Tongue (tissue), 1 donor: ENCODE measurements at regions not wholly inside any gene's neighbourhood (a gene's known extent, or its start where the extent isn't known, plus 50 kb on each side); places are given as distances from the start of the nearest gene placed in this dataset.

Source experiments
- DNase-seq: peaks from one replicate; pipeline ENCODE4 v3.0.0-alpha.2; 2015

DNA sequence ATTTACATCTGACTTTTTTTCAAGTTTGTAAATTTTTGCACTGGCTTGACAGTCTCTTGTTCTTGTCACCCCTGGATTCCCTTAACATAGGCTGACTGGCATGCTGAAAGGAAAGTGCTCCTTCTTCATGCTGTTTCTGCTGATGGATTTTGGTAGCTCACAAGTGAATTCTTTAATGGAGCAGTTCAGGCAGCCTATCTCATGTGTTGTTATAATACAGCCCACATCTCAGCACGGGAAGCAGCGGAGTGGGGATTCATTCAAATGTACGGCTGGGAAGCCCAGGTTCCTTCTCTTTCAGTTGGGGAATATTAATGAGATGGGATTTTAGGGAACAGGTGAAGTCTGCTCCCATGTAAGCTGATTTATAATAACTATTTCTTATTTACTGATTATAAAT lies 142.8 kb downstream of the CD8B2 start:
- peak; percentile 2 for DNase-seq

DNA sequence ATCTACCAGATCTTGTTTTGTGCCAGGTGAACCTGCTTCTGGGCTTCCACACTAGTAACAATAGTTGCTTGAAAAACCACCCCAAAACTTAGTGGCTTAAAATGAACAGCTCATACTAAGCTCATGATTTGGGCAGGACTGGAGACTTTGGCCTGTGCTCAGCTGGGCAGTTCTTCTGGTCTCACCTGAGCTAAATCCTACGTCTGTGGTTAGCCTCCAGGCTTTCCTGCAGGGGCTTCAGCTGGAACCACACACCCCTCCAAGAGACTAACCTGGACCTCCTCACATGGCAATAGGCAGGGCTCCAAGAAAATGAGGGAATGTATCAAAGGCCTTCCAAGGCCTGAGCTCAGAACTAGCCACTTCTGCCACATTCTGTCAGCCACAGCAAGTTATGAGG lies 144.1 kb downstream of the CD8B2 start:
- no peak for DNase-seq

DNA sequence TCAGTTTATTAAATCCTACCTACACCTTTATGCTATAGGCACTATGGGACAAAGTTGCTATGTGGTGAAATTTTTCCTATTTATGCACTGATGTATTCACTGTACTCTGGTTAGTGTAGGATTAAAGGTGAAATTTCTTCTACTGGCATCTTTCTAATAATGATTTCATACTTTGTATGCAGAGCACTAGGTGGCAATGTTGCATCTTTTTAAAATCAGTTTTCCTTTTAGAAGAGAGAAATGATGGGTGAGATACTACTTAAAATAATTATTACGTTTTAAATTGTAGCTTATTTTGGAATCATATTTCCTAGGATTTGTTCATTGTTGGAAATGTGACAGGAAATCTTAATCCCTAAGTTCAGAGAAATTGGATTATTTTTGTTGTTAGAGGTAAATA lies 150.9 kb downstream of the CD8B2 start:
- peak; percentile 69 for DNase-seq

DNA sequence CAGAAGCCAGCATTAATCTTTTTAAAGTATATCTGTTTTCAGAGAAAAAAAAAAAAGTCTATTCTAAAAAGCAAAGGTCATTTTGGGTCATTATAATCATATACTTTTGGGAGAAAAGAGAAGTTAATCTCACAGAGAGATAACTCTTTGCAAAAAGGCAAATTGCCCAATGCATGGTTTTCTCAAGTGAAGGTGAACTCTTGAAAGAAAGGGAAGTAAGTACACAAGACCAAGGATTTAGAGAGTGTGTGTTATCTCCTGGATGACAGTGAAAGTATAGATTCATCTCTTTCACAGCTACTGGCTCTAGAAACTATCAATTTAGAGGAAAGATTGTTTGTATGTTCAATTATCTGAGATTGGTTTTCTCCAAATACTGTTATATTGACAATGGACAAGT lies 151.4 kb downstream of the CD8B2 start:
- no peak for DNase-seq

DNA sequence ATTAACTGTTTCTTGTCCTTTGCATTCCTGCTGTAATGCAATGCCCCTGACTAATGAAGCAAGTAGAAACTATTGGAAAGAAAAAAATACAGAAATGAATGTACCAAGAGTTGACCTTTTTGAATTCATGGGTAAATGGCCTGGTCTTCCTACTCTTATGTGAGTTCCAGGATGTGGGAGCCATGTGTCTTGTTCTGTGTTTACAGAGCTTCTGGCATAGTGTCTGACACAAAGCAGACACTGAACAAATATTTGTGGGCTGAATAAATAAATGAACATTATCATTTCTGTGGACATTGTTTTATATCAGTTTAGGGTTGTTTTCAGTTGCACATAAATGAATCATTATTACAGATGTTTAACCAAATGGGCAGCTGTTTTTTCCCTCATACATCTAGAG lies 155.5 kb downstream of the CD8B2 start:
- DNase-seq = peak; percentile 29

DNA sequence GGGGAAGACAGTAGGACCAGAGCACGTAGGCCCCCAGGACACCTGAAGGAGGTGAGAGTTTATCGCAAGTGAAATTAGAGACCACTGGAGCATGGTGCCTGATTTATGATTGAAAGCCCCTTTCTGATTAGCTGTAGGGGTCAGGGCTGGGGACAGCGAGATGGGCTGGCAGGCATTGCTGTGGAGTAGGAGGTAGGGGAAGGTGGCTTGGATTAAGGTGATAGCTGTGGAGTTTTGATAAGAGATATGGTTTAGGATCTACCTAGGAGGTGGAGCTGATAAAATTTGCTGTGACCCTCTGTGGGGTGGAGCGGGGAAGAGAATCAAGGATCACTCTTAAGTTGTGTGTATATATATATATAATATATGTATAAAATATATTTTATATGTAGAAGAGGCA lies 157.5 kb downstream of the CD8B2 start:
- DNase-seq = no peak

DNA sequence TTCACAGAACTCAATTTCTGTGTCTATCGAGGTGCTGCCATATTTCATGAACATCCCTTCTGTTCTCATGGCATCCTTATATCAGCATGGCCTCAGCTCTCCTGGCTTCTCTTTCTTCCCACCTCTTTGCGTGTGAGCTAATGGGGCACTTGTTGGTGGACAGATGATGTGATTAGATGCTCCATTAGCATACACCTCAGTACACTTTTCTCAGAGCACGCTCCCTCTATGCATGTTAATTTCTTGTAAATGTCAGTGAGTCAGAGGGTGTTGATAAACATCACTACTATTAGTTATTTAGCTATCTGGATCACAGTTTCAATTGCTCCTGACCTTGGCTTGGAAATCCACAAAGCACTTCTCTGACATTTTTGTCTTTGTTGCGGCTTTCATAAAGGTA lies 159.4 kb downstream of the CD8B2 start:
- DNase-seq = no peak

DNA sequence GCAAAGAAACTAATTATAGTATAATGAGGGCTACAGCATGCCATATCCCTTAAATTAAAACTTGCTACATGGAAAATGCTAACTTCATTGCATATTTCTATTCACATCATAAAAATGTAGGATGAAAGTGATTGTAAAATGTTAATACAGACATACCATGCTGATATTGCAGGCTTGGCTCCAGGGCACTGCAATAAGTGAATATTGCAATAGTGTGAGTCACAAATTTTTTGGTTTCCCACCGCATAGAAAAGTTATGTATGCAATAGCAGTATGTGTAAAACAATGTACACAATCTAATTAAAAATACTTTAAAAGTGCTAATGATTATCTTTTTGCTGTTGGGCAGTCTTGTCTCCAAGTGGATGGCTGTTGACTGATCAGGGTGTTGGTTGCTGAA lies 162.1 kb downstream of the CD8B2 start:
- DNase-seq = no peak

DNA sequence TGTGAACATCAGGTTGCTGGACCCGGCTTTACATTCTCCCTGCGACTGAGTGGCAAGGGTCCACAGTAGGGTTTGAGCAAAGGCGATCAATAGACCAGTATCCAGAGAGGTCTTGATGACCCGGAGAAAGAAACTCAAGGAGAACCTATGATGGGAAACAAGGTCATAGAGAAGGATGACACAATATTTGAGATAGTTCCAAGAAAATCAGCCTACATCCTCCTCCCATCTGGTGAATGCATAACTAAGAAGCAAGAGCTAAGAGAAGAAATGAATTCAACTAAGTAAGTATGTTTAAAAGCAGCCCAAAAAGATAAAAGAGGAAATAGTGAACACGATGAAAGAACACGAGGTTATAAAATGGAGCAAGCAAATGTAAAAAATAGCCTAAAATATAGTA lies 166.3 kb downstream of the CD8B2 start:
- no peak for DNase-seq

DNA sequence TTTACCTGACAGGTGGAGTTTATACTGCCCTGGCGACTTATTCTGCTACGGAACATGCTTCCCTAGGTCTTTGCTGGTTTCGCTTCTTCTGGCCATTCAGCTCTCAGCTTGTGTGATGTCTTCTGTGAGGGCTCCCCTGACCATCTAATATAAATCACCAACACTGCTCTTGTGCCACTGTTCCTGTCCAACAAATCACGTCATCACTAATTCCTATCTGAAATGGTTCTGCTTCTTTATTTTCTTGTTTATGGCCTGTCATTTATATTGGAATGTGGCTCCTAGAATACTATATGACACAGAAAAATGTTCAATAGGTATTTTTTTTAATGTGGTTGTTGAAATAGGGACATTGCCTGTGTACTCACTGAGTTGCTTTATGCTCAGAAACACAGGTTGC lies 171.5 kb downstream of the CD8B2 start:
- no peak for DNase-seq

DNA sequence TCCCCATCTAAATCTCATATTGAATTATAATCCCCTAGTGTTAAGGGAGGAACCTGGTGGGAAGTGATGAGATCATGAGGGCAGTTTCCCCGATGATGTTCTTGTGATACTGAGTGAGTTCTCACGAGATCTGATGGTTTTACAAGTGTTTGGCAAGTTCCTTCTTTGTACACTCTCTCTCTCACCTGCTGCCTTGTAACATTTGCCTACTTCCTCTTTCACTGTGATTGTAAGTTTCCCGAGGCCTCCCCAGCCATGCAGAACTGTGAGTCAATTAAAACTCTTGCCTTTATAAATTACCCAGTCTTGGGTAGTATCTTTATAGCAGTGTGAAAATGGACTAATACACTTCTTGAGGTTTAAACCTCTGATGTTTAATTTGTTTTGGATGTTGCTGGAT lies 177.5 kb downstream of the CD8B2 start:
- DNase-seq = no peak

DNA sequence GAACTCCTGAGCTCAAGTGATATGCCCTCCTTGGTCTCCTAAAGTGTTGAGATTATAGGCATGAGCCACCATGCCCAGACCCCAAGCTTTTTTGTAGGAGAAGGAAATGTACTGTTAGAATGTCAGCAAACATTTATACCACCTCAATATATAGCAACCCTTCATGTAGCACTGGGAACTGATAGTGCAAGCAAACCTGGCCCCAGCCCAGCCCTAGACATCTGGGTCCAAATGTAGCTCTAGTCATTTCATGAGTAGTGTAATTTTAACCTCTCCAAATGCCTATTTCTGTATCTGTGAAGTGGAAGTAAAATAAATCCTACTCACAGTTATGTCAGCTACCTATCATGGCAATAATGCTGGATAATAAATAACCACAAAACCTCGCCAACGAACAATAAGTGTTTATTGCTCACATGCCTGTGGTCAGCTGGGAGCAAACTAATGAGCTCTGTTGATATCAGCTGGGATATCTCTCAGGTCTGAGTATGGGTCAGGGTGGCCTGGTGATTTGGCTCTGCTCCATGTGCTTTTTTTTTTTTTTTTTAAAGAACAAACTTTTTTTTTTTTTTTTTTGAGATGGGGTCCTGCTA lies 180.4 kb downstream of the CD8B2 start:
- no peak for DNase-seq

DNA sequence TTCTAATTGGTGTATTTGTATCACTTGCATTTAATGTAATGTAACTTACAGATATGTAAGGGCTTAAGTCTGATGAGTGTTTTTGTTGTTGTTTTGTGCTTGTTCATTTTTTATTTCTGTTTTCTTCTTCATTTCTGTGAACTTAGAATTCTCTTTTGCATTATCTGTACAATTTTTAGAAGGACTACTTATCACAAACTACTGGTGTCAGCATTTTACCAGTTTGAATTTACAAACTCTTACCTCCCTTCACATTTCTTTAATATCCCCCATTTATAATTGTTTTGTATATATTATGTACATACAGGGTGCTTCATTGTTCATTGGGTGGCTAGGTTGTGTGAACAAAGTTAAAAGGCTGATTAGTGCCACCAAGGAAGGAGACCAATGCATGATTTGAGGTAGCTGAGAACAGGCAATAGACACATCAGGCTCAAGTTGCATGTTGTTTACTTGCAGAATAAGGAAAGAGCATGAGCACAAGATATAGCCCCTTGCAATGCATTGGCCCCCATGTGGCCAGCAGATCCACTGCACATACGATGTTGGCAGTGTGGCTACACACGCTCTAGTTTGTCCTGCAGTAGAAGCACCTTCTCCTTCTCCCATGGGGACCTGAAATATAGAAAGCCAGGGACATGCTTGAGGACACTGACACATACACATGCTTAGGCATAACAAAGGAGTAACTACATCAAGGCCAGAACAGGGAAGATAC lies 198.2 kb downstream of the CD8B2 start:
- DNase-seq = no peak

DNA sequence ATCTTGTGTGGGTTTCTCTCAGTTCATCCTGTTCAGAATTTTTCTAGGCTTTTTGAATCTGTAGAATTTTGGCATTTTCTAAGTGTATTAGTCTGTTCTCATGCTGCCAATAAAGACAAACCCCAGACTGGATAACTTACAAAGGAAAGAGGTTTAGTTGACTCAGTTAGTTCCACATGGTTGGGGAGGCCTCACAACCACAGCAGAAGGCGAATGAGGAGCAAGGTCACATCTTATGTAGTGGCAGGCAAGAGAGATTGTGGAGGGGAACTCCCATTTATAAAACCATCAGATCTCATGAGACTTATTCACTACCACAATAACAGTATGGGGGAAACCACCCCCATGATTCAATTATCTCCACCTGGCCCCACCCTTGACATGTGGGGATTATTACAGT lies 199.2 kb downstream of the ST6GAL2 start:
- DNase-seq = no peak

DNA sequence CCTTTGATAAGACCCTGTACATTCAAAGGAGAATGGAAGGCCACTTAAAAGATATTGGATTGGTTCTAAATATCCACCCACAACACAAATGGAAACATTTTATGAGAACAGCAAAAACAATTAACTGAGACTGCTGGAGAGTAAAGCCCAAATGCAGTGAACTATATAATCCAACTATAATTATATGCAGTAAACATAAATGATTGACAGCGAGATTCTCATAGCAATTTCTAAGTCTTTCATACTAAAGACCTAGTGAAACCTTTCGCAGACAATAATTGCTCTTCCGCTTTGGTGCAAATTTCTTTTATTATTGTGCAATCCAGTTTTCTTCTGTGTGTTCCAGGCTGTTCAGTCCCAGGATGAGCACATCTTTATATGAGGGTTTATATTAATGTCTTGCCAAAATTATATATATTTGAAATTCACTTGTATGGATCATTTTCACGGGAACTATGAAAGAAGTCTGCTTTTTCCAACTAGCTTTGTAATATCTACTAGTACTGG lies 190.9 kb downstream of the ST6GAL2 start:
- DNase-seq = no peak

DNA sequence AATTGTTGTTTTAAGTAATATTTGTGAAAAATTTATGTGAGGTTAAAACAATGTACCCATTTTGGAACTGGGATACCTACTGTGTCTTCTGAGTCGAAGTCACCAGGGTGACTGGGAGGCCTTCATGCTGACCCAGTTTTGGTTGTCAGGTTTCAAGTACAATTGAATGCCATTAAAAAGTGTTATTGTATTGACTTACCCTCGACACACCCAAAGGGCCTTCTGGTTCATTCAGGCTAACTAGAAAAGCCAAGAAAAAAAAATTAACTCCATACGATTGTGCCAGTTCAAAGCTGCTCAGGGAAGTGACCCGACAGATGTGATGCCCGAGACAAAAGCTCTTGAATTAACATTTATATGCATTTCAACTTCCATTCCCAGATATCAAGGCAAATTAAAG lies 190.0 kb downstream of the ST6GAL2 start:
- no peak for DNase-seq

DNA sequence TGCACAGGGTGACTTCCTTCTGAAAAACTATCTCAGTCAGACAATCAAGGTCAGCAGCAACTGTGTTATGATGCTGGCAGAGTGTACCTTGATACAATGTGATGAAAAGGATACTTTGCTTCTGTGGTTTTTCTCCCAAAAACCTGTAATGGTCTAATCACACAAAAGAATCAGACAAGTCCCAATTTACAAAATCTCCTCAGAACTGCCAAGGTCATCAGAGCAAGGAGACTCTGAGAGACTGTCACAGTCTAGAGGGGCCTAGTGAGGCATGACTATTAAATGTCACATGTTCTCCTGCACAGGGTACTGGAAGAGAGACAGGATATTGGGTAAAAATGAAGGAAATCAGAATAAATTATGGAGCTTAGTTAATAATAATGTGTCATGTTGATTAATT lies 185.4 kb downstream of the ST6GAL2 start:
- DNase-seq = no peak

DNA sequence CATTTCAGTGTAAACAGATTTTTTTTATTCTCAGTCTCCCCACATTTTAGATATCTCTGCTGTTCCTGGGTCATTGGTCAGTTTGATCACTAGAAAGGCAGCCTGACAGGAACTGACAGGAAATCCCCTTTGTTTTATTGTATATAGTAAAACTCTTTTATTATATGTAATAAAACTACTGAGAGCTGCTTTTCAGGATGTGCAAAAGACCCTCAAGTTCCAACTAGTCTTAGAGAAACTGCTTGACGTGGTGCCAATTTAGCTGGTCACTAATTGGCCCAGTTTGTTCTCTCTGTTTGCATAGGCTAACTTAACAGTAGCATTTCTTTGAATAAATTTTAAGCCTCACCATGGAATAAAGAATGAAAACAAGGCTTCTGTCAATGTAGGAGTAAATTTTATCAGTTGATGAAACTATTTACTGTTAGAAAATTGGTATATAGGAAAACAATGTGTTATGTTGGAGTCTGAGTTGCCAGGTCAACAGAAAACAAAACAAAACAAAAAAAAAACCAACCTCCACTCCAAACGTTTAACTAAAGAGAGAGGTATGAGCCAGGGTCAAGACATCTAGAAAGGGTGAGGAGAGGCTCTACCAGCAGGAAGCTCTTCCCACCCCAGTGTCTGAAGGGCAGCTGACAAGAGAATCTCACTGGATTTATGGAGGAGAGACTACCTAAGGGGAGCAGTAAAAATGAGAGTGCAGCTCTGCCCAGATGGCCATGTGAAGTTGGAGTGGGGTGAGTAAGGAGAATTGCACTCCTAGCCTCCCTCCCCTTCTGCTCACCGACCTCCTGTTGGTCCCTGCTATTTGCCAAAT lies 184.6 kb downstream of the ST6GAL2 start:
- DNase-seq = no peak

DNA sequence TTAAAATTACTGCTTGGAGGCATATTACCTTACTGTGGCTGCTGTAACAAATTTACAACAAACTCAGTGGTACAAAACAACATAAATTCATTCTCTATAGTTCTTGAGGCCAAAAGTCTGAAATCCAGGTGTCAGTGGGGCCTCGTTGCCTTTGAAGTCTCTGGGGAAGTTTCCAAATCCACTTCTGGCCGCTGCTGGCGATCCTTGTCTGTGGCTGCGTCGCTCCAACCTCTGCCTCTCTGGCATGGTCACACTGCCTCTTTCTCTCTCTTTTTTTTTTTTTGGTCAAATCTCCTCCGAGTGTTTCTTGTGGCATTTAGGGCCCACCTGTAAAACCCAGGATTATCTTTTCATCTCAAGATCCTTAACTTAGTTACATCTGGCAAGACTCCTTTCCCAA lies 182.8 kb downstream of the ST6GAL2 start:
- DNase-seq = peak; percentile 9

DNA sequence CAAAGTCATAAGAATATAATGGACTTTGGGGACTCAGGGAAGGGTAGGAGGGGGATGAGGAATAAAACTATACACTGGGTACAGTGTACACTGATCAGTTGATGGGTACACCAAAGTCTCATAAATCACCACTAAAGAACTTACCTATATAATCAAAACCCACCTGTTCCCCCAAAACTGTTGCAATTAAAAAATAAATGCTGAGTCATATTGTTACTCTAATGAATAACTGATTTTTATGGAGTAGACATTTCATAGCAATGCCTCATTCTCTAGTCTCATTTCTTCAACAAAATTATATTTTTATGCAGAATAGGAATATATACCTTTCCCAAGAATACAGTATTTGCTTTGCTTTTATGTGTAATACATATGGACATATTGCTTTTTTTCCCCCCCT lies 181.2 kb downstream of the ST6GAL2 start:
- DNase-seq = no peak

DNA sequence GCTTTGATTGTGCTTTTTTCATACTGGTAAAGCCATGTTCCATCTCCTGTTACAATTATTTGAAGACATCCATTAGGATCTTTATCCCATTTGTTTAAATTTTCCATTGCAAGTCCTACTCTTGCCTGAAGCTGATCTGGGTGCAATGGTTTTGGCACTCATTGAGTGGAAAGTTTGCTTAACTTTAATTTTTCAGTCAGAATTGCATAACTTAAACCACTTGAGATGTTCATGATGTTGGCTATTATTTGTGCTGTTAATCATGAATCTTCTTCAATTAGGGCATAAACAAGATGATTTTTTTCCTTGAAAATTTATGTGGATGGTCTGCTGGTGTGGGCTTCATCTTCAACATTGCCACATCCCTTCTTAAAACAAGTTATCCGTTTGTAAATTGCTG lies 180.1 kb downstream of the ST6GAL2 start:
- DNase-seq = no peak

DNA sequence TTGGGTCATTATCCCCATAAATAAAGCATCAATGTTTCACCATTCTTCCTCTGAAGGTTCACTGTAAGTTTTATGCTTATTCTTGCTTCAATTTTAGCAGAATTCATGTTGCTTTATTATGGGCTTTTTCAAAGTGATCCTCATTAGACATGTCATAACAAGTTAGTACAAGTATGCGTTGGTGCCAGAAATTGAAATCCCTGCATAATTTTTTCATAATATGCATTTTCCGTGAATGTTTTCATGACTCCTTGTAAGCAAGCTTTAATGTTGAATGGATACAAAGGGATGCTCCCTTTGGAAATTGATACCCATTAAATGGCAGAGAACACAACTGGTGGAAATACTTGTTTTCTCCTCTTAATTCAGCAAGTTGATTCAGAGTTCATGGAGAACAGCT lies 179.7 kb downstream of the ST6GAL2 start:
- DNase-seq = no peak

DNA sequence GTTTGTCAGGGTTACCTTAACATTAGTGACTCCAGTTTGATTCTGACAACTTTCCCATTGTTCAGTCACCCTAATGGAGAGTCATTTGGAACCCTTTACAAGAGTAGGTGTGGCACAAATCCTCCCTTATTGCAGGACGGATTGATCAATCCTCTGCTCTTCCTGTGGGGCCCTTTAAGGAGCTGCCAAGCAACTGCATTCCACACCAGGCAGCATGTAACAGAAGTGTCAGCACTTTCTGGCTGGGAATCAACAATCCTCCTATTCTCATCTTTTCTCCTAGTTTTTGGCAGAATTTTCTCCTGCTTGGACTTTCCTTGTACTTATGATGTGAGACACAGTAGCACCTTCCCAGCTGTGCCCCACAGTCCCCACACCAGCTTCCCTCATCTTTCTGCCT lies 177.8 kb downstream of the ST6GAL2 start:
- peak; percentile 19 for DNase-seq

DNA sequence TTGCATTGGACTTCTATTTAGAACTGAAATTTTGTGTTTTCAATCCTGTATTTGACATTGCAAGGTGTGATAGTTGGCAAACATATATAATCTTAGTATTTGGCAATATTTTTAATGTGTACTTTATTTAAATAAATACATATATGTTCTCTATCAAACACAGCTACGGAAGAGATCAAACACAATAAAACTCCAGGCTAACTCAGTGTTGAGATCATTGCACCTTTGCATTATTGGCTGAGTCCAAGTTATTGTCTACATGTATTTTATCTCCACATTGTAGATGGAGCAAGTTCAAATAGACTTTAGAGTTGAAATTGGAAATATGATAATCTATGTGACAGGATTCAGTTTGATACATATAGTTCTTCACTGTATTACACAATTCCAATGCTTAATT lies 176.7 kb downstream of the ST6GAL2 start:
- no peak for DNase-seq
